RWPE2 (cell line): ENCODE measurements at regions not wholly inside any gene's neighbourhood (a gene's known extent, or its start where the extent isn't known, plus 50 kb on each side); places are given as distances from the start of the nearest gene placed in this dataset.

ENCODE experiments used
- ATAC-seq: fragments of 200-7000 bp; cut with Tn5 transposase; 3 replicates; pipeline ENCODE4 v1.9.1; 2021; ENCODE audit warnings: low read depth
- DNase-seq: peaks from one replicate; pipeline ENCODE4 v3.0.0-alpha.2; 2020; ENCODE audit warnings: low spot score
- H3K27ac ChIP-seq: fragments of 450-650 bp; 2 replicates; pipeline ENCODE4 v1.5.1; 2017; ENCODE audit warnings: mild to moderate bottlenecking; ENCODE audit not compliant: poor library complexity, severe bottlenecking
- H3K27me3 ChIP-seq: fragments of 250-450 bp; sonication (Bioruptor Pico); 2 replicates; pipeline ENCODE4 v1.5.1; 2021; ENCODE audit warnings: mild to moderate bottlenecking, moderate library complexity; ENCODE audit not compliant: insufficient read depth, poor library complexity, severe bottlenecking
- H3K36me3 ChIP-seq: fragments of 250-450 bp; sonication (Bioruptor Pico); 2 replicates; pipeline ENCODE4 v1.5.1; 2020; ENCODE audit warnings: low read depth, mild to moderate bottlenecking, moderate library complexity
- H3K4me1 ChIP-seq: fragments of 250-450 bp; sonication (Bioruptor Pico); 2 replicates; pipeline ENCODE4 v1.5.1; 2021; ENCODE audit warnings: mild to moderate bottlenecking, moderate library complexity; ENCODE audit not compliant: insufficient read depth, poor library complexity, severe bottlenecking
- H3K4me3 ChIP-seq: fragments of 250-450 bp; sonication (Bioruptor Pico); 2 replicates; pipeline ENCODE4 v1.5.1; 2021; ENCODE audit warnings: mild to moderate bottlenecking, moderate library complexity; ENCODE audit not compliant: severe bottlenecking
- H3K9me3 ChIP-seq: fragments of 250-450 bp; sonication (Bioruptor Pico); 2 replicates; pipeline ENCODE4 v1.5.1; 2021; ENCODE audit warnings: mild to moderate bottlenecking, moderate library complexity; ENCODE audit not compliant: severe bottlenecking
- TF ChIP-seq, protein P1 (sequence below): fragments of 450-650 bp; IDR thresholded peaks from one replicate; pipeline ENCODE4 v1.5.1; 2017; ENCODE audit warnings: mild to moderate bottlenecking, moderate library complexity; ENCODE audit not compliant: poor library complexity, severe bottlenecking

DNA sequence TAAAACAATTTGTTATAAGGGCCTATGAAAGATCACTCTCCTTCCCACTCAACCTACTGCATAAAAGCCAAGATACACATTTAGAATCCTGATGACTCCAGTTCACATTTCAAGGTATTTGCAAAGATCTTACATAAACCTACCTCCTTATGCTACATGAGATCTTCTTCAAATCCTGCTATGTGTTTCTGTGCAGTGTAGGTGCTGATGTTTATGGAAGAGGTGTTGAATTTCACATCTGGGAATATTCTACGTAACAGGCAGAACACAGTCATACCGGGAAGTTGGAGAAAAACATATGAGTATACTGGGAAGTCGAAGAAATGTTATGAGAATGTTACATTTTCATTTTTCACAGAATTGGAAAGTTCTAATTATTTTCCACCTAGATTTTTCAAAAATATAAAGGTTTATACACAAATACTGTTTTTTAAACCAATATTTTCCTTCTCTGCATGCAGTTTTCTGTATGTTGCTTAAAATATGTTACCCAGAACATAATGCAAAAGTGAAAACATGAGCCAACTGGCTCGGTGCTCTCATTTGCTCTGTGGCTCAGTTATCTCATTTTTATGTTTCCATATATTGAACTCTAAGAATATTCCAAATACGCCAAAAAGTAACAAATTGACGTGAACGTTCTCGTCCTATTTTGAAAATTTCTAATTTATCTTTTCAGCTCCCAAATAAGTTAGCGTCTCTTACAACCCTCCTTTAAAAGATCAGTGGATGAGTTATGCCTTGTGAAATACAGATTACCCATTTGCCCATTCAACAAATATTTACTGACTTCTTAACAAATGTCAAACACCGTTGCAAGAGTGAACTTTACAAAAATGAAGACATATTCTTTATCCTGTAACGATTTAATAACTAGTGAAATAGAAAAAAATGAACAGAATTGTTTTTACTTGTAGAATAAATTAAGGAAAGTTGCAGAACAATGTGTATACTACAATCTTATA, 899.3 kb downstream of the STIM2 start:
- Histone ChIP-seq H3K4me1 (no peaks in the 10 kb centered on the region), H3K4me3 (no peak overlapping the region), H3K36me3 (no peaks in the 10 kb centered on the region), H3K9me3 (no peaks in the 10 kb centered on the region), H3K27me3 (no peaks in the 10 kb centered on the region), H3K27ac (no peak overlapping the region)
- DNase-seq (no peak), ATAC-seq (no peak)
- TF ChIP-seq, protein P1, sequence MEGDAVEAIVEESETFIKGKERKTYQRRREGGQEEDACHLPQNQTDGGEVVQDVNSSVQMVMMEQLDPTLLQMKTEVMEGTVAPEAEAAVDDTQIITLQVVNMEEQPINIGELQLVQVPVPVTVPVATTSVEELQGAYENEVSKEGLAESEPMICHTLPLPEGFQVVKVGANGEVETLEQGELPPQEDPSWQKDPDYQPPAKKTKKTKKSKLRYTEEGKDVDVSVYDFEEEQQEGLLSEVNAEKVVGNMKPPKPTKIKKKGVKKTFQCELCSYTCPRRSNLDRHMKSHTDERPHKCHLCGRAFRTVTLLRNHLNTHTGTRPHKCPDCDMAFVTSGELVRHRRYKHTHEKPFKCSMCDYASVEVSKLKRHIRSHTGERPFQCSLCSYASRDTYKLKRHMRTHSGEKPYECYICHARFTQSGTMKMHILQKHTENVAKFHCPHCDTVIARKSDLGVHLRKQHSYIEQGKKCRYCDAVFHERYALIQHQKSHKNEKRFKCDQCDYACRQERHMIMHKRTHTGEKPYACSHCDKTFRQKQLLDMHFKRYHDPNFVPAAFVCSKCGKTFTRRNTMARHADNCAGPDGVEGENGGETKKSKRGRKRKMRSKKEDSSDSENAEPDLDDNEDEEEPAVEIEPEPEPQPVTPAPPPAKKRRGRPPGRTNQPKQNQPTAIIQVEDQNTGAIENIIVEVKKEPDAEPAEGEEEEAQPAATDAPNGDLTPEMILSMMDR = no peak

DNA sequence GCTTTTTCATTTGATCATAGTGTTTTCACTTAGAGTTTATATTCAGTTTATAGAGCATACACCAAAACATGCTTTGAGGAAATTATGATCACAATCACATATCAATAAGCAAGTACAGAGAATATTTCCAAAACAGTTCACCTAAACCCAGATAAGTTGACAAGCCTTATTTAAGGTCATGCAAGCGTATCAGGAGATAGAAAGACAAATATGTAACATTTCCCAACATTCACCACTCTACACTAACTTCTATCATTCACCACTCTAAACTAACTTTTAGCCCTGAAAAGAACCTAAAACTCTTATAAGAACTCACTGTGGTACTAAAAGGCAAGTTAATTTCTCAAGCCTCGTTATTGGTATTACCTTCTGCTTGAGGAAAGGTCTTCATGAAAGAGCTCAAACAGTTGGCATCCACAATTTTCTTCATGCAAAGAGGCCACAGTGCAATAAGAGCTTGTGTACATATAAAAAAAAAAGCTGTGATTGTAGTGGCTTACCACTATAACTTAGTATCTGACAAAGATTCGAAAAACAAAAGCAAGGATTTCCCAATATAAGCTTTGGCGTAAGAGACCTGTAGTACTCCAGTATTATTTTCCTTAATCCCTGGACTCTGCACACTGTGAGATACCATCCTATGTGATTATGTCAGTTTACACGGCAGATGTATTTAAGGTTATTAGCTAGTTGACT, 903.3 kb downstream of the STIM2 start:
- no peak for ATAC-seq

DNA sequence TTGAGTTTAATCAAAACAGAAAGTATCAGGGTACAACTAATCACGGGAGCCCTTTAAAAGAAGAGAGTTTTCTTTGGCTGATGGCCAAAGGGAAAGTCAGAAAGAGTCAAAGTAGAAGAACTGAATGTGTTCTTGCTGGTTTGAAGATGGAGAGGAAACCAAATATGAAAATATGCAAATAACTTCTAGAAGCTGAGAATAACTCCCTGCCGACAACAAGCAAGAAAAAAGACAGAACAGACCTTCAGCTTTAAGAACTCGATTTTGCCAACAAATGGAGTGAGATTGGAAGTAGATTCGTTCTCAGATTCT, 903.8 kb downstream of the STIM2 start:
- Histone ChIP-seq H3K36me3 (no peaks in the 10 kb centered on the region), H3K27me3 (peaks cover under 1% of the 10 kb centered on the region), H3K27ac (no peak overlapping the region), H3K9me3 (no peaks in the 10 kb centered on the region), H3K4me1 (no peaks in the 10 kb centered on the region), H3K4me3 (no peak overlapping the region)
- DNase-seq (no peak), ATAC-seq (no peak)
- TF ChIP-seq, protein P1 = no peak

More for the DNA sequence above, 903.3 kb downstream of the STIM2 start:
- TF ChIP-seq, protein P1 = no peak
- no peaks in the 10 kb centered on the region for H3K36me3 ChIP-seq
- no peaks in the 10 kb centered on the region for H3K9me3 ChIP-seq
- no peak overlapping the region for H3K27ac ChIP-seq
- no peaks in the 10 kb centered on the region for H3K4me1 ChIP-seq
- H3K27me3 ChIP-seq = no peaks in the 10 kb centered on the region
- H3K4me3 ChIP-seq = no peak overlapping the region
- no peak for DNase-seq

DNA sequence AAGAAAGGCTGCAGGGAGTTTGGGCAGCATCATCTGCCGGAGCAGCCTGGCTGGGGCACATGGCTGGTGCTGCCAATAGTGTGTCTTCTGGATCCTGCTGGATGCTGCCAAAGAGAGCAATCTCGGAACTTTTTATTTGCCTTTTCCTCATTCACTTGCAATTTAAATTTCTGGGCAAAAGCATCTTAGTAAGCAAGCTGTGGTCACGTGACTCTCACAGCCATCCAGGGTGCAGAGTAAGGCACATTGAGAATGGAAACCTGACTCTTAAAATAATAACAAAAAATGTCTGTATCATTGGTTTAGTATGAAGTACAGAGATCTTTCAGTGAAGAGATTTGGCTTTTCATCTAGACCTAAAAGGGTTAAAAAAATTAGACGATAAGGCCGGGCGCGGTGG, 910.3 kb downstream of the STIM2 start:
- Histone ChIP-seq H3K27ac (no peak overlapping the region), H3K4me1 (no peaks in the 10 kb centered on the region), H3K4me3 (no peak overlapping the region), H3K27me3 (peaks cover 2% of the 10 kb centered on the region), H3K36me3 (no peaks in the 10 kb centered on the region), H3K9me3 (no peaks in the 10 kb centered on the region)
- DNase-seq (no peak), ATAC-seq (no peak)
- TF ChIP-seq, protein P1 = no peak
